HPDE6-E6E7 (cell line): ENCODE measurements at regions not wholly inside any gene's neighbourhood (a gene's known extent, or its start where the extent isn't known, plus 50 kb on each side); places are given as distances from the start of the nearest gene placed in this dataset.
"Not testable (repeated sequence)": the region's sequence is repeated elsewhere in the genome, so short reads cannot be mapped to it uniquely, and the experiment has no call there.

ENCODE experiments used
- DNase-seq: peaks from one replicate; pipeline ENCODE4 v3.0.0; 2011; ENCODE audit warnings: missing footprints; ENCODE audit errors: extremely low spot score

DNA sequence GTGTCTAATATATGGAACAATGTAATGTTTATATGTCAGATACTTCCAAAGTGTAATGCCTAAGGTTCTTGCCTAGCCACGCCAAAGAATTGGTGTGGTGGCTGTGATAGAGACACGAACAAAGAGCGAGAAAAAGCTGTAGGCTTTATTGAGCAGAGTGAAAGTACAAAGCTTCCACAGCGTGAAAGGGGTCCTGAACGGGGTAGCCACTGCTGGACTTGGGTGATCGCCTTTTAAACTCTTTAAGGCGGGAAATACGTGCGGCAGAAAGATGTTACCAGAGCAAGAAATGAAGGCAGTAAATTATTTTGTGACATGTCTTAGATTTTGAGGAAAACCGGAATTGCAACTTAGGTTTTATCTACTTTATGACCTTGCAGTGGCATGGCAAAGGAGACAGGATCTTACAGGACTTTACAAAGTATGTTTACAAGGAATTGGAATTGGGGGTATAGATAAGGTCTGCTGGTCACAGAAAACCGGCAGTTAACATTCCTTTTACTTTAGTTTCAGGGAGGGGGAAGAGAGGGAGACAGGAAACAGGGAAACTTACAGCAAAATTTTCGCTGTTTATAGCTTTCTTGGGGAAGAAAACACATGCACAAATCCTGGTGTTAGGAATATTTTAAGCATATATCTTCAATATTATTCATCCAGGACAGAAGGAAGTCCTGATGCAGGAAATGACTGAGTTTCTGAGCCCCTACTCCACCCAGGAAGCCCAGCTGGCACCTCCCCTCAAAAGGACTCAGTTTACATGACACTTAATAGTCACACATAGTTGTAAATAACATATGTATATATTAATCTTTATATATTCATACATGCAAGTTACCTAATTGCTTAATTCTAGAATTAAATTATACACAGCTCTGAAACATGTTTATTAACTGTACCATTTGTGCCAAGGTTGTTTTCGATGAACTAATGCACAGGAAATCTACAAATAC, 421.3 kb upstream of the PABPC4L start:
- DNase-seq, result not testable (repeated sequence)

DNA sequence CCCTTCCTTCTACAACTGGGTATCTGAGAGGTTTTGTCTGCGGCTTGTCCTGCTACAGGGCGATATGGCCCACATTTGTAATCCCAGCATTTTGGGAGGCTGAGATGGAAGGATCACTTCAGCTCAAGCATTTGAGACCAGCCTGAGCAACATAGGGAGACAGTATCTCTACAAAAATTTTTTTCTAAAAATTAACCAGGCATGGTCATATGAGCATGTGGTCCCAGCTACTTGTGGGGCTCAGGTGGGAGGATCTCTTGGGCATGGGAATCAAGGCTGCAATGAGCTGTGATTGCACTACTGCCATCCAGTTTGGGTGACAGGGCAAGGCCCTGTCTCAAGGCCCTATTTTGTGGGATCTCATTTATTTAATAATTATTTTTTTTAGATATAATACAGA, 420.6 kb upstream of the PABPC4L start:
- DNase-seq, result no peak

DNA sequence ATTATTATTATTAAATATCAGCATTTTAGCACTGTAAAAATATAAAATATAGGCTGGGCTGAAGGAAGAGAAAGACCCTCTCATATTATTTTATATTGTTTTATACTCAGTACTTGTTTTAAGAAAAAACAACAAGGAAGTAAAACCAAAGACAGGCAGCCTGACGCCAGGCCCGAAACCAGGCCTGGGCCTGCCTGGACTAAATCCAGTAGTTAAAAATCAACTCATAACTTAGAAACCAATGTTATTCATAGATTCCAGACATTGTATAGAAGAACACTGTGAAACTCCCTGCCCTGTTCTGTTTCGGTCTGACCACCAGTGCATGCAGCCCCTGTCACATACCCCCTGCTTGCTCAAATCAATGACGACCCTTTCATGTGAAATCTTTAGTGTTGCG, 420.1 kb upstream of the PABPC4L start:
- DNase-seq, result not testable (repeated sequence)

DNA sequence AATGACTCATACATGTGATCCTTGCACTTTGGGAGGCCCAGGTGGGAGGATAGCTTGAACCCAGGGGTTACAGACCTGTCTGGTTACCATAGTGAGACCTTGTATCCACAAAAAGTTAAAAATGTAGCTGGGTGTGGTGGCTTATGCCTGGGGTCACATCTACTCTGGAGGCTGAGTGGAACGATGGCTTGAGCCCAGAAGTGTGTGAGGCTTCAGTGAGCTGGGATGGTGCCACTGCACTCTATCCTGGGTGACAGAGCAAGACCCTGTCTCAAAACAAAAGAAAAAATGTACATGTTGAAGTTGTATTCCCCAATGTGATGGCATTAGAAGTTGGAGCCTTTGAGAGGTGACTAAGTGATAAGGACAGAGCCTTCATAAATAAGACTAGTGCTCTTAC, 409.4 kb upstream of the PABPC4L start:
- DNase-seq, result no peak

DNA sequence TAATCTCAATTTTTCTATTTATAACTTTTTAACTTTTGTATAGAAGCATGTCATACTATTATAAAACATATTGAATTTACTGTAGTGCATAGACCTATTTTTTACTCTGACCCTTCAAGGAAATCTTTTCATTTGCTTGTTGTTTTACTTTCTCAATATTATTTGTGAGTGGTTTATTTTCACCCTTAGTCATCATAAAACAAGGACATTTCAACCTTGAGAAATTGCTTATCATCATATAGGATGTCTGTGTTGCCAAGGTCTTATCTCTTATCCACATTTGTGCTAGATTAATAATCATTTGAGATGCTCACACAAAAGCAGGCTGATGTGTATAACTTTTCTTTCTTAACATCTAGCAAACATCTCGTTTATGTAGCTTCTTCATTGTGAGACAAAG, 408.6 kb upstream of the PABPC4L start:
- DNase-seq, result no peak

DNA sequence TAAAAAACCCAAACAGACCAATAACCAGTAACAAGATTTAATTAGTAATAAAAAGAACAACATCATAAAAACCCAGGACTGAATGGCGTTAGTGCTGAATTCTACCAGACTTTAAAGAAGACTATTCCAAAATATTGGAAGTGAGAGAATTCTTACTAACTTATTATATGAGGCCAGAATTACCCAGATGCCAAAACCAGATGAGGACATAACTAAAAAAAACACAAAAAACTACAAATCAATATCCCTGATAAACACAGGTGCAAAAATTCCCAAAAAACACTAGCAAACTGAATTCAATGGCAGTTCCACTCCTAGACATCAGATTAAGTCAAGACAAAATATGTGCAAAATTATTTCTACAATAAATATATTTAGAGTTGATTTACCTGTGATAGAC, 400.1 kb upstream of the PABPC4L start:
- no peak for DNase-seq

DNA sequence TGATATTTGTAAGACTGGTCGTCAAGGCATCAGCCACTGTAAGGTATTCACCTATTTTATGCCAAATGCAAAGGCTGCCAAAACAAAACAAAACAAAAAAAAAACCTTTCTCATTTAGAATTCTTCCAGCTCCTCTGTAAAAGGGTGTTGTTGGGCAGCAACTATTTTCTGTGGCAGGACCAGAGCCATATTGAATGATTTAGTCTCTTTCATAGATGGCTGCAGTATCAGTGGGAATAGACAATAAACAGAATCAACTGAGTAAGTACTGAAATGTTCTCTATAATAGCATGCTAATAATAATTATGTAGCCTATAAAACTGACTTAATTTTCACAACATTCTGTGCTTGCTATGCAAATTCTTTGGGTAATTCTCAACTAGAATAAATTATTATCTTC, 389.7 kb upstream of the PABPC4L start:
- DNase-seq, result no peak

DNA sequence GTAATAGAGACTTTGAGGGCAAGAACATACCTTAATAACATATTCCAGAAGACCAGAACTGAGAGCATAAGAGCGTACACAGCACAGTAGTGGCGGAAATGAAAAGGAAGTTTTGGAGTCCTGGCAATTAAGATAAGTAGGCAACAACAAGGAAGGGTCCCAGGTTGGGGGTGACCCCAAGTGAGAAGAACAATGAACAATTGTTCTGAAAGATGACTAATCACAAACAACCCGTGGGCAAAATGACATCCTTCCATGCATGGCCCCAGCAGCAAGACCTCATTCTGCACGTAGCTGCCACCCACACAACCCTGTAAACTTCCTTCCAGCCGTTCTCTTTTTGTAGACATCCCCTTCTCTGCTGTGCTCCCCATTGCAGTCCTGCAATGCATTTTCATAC, 384.4 kb upstream of the PABPC4L start:
- no peak for DNase-seq

DNA sequence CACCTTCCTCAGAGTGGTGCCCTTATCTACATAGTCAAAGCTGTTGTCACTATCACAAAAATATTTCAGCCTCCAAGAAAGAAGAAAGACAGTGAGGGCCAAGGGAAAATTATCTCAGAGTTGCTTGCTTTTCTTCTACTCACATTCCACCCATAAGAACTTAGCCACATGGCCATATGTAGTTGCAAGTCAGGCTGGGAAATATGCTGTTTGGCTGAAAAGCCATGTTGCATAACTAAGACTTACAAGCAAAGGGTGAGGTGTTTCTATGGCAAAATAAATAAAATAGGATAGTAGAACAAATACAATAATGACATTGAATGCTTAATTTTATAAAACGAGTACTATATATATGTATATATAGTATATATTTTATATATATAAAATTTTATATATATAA, 365.9 kb upstream of the PABPC4L start:
- DNase-seq, result no peak

GRCh38 chr4:134560728-134561127, 359.1 kb upstream of the PABPC4L start:
- no peak for DNase-seq

GRCh38 chr4:134552063-134552462, 350.5 kb upstream of the PABPC4L start:
- no peak for DNase-seq

DNA sequence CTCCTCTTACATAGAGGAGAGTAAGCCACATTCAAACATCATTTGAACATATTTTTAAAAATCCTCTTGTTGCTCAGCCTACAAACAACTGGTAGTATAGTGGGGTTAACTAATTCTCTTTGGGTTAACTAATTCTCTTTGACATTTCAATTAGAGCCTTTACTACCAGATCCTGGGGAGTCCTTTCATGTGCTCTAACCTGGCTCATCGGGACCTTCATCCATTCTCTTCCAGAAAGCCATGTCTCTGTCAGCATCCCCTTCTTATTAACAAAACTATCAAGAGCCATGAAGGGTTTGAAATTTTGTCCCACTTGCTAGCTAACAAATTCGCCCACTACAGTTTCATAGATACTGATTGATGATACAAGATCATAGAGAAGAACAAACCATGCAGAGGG, 349.8 kb upstream of the PABPC4L start:
- DNase-seq, result no peak

- DNase-seq, result no peak
These were observed 346.6 kb upstream of the PABPC4L start for GRCh38 chr4:134548052-134548628.

GRCh38 chr4:134546279-134546678, 344.7 kb upstream of the PABPC4L start:
- no peak for DNase-seq

DNA sequence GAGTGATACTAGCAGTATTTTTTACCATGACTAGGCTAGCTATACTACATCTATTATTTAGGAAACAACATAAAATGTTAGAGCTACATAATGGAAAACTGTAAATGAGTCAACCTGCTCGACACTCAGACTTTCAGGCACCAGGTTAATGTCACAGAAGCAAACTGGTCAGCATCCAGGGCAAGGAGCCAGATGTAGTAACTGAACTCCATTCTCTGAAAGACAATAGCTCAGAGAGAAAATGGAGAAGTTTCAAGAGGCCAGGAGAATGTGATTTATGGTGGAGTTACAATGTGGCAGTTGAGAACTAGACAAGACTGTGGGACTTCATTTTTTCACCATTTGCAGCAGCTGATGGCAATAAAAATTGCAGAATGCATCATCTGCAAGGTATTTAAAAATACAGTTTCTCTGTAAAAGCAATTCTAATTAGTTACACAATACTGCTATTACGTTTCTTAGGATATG, 342.7 kb upstream of the PABPC4L start:
- DNase-seq, result peak; percentile 1

DNA sequence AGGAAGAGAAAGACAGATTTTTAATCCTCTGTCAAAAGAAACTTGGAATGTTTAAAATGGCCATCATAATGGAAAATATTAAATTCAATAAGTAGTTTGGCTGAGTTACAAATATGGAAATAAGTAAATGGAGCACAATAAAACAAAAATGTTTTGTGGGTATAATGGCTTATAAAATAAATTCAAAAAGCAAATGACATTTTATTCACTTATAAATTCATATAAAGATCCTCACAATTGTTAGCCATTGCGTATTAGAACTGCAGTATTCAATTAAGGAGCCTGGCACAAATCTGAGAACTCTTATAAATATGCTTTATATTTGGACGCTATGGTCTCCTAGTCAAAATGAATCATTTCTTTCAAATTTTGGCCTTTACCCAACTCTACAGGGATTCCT, 339.0 kb upstream of the PABPC4L start:
- no peak for DNase-seq

GRCh38 chr4:134539729-134540231, 338.2 kb upstream of the PABPC4L start:
- no peak for DNase-seq

DNA sequence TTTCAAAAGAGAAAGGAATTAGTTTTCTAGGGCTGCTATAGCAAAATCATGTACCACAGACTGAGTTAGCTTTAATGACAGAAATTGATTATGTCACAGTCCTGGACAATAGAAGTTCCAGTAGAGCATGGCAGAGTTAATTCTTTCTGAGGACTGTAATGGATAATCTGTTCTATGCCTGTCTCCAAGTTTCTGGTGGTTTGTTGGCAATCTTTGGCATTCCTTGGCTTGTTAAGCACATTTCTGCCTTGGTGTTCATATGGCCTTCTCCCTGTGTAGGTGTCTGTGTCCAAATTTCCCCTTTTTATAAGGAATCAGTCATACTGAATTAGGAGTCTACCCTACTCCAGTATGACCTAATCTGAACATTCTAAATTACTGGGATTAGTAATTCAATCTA, 336.1 kb upstream of the PABPC4L start:
- DNase-seq, result no peak

DNA sequence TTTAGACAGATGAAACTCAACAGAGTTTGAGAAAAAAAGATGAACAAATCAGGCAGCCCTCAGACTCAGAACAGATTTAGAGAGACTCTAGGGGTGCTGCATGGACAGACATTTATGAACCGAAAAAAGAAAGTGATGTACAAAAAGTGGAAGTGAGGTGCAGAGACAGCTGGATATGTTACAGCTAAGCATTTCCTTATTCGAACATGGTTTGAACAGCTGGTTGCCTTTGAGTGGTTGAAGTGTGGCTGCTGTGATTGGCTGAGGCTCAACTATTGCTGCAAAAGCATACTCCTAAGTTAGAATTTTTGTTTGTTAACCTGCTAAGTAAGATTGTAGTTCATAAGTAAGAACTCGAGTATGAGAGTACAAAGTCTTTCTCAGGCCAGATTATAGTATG, 331.5 kb upstream of the PABPC4L start:
- no peak for DNase-seq

DNA sequence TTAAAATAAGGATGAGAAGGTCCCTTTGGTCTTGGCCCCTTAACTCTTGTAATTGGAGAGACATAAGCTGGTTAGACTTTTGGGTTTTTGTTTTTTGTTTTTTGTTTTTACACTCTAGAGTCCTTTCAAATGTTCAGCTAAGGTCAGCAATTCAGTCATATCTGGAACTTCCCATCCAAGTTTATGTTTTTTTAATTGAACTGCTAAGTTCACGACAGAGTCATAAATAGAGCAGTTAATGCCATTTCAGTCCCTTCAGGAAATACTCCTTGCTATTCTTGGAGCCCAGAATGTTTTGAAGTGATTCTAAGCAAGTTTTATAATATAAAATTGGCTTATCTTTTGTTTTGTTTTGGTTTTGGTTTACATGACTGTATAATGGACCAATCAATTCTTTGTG, 329.4 kb upstream of the PABPC4L start:
- DNase-seq, result no peak

- DNase-seq, result no peak
These were observed 328.0 kb upstream of the PABPC4L start for GRCh38 chr4:134529629-134530028.

GRCh38 chr4:134518574-134519217, 317.1 kb upstream of the PABPC4L start:
- no peak for DNase-seq

GRCh38 chr4:134510544-134510943, 309.0 kb upstream of the PABPC4L start:
- no peak for DNase-seq
